Liver (tissue), 3 donors: ENCODE measurements at regions not wholly inside any gene's neighbourhood (a gene's known extent, or its start where the extent isn't known, plus 50 kb on each side); places are given as distances from the start of the nearest gene placed in this dataset.

ENCODE experiments used
- ATF3 ChIP-seq: IDR thresholded peaks from 2 replicates; pipeline ENCODE4 v1.6.1; 2016; ENCODE audit warnings: antibody characterized with exemption
- CTCF ChIP-seq: fragments of 150-350 bp; IDR thresholded peaks from 2 replicates; pipeline ENCODE4 v1.5.1; 2017; ENCODE audit warnings: improper control_type of control experiment, low read depth, low read length; ENCODE audit not compliant: missing input control
- EGR1 ChIP-seq, 2 donors: IDR thresholded peaks; 2 replicates each; pipeline ENCODE4 v1.6.1; 2016 to 2018; ENCODE audit warnings: antibody characterized with exemption in 2 of 2, low read depth in 2 of 2
- FOXA1 ChIP-seq: IDR thresholded peaks from 2 replicates; pipeline ENCODE4 v1.6.1; 2016; ENCODE audit warnings: antibody characterized with exemption
- GABPA ChIP-seq, 2 donors: IDR thresholded peaks in 1 of 2; conservative IDR thresholded peaks in 1 of 2; 2 replicates each; pipeline ENCODE4 v1.6.1; 2016; ENCODE audit warnings: antibody characterized with exemption in 2 of 2, mild to moderate bottlenecking in 1 of 2, moderate library complexity in 1 of 2
- JUND ChIP-seq, 2 donors: IDR thresholded peaks; 2 replicates each; pipeline ENCODE4 v1.6.1; 2016; ENCODE audit warnings: antibody characterized with exemption in 2 of 2
- NR2F2 ChIP-seq: IDR thresholded peaks from 2 replicates; pipeline ENCODE4 v1.6.1; 2016; ENCODE audit warnings: antibody characterized with exemption
- YY1 ChIP-seq: IDR thresholded peaks from 2 replicates; pipeline ENCODE4 v1.6.1; 2016; ENCODE audit warnings: antibody characterized with exemption, mild to moderate bottlenecking
- donor health status: healthy.
- donor health status: healthy.

- TF ChIP-seq CTCF (no peak), JUND (IDR thresholded peaks at IDR 0.05) (no peak), YY1 (no peak), FOXA1 (no peak), ATF3 (no peak), EGR1 (IDR thresholded peaks at IDR 0.05; ENCODE audit: low read depth in 2 of 2) (no peak), NR2F2 (no peak), GABPA (IDR thresholded peaks at IDR 0.05 in 1 of 2, conservative IDR thresholded peaks at IDR 0.05 in 1 of 2) (no peak)
These were observed 229.1 kb downstream of the IRX2 start for GRCh38 chr5:2522372-2522771.
